HG03457 (cell line): ENCODE measurements at regions not wholly inside any gene's neighbourhood (a gene's known extent, or its start where the extent isn't known, plus 50 kb on each side); places are given as distances from the start of the nearest gene placed in this dataset.

Experiments
- ATAC-seq: cut with Tn5 transposase; IDR thresholded peaks from one replicate; pipeline ENCODE4 v1.9.1; 2021; ENCODE audit warnings: moderate number of reproducible peaks; ENCODE audit not compliant: unreplicated experiment

DNA sequence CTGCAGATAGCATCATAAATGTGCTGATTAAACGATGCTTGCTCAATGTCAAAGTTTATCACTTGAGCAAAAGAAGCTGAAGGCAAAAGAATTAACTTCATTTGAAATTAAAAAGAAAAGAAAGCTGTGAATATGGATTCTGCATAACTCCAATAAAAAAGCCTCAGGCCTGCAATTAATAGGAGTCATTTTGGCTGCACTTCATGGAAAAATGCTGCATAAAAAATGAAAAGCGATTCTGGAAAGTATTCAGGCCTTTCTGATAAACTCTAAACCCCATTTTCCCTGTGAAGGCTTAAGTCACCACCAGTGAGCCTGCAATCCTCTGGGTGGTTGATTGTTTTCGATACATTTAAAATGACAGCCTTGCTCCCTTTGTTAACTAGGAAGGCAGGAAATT is 1793.4 kb downstream of the SUCLG1 start:
- ATAC-seq: no peak

DNA sequence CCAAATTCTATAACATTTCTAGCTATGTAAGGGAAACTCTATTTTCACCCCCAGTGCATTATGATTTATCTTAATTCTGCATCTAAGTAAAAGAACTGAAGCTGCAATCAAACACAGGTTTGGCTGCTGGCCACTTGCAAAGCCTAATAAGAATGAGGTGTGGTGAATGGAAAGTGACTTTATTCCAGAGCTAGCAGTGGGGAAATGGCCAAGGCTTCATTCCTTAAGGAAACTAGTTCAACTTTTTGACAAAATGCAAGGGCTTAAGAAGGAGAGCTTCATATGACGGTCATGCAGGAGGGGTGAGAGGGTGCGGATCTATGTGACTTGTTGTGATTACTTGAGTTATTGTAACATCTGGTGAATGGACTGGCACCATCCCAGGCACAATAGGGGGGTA is 1802.0 kb downstream of the SUCLG1 start:
- ATAC-seq: no peak

DNA sequence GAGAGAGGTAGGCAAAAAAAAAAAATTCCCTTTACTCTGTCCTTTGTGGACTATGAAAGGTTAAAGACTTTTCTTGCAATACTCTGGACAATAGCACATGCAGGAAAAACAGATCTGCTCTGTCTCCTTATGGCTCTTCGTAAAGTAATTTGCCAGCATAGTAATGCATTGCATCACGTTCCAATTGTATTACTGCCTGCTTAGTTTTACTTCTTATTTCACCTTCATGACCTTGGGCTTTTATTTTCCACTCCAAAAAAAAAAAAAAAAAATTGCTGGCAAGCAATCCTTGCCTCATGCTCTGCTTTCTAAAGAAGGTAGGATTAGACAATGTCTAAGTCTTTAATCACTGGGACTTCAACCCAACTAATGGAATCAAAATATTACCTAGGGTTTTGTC is 1802.7 kb downstream of the SUCLG1 start:
- ATAC-seq: no peak

DNA sequence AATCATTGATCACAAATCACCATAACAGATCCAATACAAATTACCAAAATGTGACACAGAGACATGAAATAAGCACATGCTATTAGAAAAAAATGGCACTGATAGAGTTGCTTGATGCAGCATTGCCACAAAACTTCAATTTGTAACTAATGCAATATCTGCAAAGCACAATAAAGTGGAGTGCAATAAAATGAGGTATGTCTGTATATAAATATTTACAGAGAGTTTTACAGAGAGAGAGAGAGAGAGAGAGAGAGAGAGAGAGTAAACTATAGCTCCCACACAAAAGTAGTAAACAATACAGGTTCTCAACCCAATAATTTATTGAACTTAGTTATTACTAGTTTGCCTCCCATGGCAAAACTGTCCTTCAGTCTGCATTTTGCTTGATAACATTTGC is 1807.0 kb downstream of the SUCLG1 start:
- ATAC-seq: no peak

DNA sequence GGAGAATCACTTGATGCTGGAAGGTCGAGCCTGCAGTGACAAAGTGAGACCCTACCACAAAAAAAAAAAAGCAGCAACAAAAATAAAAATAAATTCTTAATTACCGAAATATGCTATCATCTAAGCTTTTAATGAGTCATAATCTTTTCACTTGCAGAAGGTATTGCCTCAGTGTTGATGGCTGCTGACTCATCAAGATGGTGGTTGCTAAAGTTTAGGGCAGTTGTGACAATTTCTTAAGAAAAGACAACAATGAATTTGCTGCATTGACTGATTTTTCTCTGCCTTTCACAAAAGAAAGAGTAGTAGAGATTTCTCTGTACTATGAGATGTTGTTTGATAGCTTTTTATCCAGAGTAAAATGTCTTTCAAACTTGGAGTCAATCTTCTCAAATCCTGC is 1809.0 kb downstream of the SUCLG1 start:
- ATAC-seq: no peak

DNA sequence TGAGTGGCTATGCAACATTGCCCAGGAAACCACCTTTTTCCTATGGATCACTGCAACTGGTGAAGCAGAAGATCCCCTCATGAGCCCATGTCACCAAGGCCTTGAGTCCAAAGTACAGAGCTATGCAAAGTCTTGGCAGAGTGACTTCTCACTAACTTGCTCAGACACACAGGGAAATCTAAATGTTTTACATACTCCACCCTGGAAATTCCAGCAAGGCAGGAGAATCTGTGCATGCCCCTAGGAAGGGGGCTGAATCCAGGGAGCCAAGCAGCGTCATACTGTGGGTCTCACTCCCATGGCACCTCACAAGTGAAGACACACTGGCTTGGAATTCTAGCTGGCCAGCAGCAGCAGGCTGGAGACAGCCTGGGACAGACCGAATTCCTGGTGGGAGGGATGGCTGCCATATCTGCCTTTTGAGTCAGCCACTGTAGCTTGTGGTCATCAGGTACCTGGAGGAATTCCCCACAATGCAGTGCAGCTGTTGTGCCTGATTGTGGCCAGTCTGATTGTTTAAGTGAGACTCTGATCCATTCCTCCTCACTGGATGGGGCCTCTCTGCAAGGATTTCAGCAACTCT is 1817.4 kb downstream of the SUCLG1 start:
- no peak for ATAC-seq

DNA sequence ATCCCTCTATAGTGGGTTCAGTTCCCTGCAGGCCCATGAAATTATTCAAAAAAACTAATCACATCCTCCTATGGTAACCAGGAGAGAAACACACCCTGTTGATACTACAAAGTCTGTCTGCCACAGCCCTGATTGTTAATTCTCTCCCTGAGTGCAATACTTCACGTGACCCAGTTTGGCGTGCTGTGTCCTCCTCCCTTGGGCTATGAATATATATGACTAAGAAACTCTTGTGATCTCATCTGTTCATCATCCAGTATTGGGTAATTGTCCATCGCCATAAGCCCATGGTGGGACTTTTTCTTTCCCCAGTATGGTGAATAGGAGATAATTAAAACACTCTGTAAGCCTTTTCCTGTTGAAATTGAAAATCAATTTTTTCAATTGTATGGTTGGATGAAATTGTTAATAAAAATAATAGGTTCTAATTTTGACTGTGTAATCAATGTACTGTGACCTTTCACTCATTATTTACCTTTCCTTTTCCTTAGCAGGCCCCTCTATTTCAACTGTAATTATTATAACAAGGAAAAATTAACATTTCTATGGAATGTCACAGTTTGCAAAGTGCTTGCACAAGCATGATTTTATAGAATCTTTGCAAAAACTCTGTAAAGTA is 1822.6 kb downstream of the SUCLG1 start:
- ATAC-seq: no peak

DNA sequence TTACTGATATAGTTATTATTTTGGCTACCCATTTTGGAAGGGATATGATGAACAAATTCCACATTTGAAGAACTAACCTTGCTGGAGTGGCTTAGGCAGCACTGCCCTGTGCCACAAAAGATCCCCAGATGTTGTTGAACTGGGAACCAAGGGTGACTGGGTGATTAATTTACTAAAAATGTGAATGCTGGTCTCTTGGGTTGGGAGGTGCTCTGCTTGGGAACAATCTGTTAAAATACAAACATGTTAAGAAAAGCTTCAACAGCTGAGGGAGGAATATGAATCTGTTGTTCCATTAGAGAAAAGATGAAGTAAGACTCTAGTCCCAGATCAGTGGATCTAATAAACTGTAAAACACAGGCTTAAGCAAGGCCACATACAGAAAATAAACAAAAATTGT is 1860.1 kb downstream of the SUCLG1 start:
- ATAC-seq: no peak

DNA sequence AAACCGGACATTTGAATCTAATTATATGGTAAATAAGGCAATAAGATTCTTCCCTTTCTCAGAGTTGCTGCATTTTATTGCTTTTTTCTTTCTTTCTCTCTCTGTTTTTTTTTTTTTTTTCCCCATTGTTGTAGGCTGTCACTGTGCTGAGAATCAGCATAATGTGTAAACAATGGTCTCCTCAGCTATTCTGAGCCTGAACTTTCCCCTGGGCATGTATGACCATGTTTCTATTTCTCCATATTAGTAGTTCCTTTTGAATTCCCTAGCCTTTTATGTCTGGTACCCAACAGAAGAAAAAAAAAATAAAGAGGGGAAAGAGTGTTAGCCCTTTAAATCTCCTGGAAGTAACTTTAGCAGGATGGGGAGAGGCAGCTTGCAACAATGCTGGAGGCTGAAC is 1862.5 kb downstream of the SUCLG1 start:
- no peak for ATAC-seq

DNA sequence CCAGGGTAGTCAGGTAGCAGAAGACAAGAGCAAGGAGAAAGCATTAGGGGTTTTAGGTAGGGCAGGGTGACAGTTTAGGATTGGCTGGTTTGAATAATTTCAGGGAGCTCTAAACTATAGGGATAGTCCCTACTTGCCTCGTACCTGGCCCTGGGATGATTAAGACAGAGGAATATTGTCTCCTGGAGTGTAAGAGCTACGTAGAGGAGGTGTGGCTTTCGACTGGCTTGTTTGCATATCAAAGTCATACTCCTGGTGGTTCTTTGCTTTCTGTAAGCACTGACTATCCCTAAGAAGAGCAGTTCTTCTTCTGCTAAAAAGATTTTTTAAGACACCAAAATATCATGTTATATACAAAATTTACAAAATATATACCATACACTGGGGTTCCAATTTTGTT is 1867.4 kb downstream of the SUCLG1 start:
- no peak for ATAC-seq

DNA sequence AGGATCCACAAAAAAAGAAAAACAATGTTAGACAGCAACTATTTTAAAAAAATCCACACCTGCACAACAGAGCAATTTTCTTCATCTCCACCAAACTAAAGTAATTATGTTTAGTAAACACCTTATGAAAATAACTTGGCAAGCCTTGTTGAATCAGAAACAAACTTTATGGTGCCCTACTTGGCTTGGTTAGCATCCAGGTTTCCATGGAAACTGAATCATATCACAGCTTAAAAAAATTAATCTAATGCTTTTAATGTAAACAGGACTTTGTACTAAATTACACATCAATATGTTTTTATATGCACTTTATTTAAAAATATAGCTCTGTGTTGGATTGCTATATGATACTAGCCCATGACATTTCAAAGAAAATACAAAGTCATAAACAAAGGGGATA is 1882.4 kb downstream of the SUCLG1 start:
- no peak for ATAC-seq

DNA sequence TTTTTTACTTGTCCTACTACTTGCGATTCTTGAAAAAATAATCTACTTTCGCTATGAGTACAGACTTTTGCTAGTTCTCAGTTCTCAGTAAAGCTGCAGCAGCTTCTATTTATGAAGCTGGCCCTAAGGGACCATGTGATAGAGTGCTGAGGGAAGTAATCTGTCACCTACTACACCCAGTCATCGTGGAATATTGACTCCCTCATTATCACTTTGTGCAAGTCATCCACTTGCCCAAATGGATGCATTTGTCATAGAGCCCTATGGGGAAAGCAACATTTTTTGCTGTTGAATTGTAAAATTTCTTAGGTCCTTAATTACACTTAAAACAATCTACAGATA is 1919.8 kb downstream of the SUCLG1 start:
- no peak for ATAC-seq

DNA sequence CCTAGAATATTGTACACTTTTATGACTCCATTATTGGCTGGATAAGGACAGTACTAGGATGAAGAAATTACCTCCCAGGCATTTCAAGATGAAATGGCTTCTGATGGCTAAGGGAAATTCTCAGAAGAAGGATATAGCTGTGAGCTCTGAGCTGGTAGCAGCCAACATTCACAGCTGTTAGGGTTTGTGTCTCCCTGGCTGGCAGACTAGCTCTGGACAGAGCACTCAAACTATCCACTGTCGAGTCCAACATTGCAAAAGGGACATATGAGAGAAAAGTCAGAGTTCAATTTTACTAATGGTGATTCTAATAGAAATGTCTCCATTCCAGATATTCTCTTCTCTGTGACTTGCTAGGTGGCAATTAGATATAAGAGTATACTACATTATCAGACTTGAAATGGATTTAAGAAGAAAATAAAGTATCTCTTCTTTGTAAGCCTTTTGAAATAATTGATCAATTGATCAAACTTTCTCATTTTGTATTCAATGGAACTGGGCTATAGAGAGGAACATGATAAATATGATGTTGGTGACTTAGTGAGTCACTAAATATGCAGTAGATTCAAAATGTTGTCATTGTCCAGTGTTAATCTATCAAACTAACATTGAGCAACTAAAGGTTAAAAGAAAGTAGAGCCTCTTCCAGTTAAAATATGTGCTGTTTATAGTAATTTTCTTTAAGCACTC is 1920.3 kb downstream of the SUCLG1 start:
- no peak for ATAC-seq

DNA sequence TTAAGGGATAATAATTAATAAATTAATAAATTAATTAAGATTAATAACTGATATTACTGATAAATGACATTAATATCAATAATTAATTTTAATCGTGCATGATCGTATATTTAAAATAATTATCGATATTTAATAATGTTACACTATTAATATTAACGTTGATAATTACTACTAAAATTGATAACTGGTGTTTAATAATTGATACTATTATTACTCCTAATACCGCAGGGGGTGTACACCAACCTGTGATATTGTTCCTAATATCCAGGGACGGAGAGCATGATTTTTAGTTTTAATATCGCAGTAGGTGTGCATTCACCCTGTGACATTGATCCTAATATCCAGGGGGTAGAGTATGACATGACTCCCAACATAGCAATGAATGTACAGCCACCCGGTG is 1930.8 kb downstream of the SUCLG1 start:
- no peak for ATAC-seq

DNA sequence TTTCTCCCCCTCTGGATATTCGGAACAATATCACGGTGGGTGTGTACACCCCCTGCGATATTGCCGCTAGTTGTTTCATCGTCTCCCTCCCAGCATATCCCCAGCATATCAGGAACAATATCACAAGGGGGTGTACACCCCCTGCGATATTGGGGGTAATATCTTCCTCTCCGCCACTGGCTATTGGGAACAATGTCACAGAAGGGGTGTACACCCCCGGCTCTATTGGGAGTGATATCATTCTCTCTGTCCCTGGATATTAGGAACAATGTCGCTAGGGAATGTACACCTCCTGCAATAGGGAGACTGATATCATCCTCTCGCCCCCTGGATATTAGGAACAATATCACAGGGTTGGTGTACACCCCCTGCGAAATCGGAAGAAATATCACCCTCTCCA is 1932.0 kb downstream of the SUCLG1 start:
- ATAC-seq: no peak

DNA sequence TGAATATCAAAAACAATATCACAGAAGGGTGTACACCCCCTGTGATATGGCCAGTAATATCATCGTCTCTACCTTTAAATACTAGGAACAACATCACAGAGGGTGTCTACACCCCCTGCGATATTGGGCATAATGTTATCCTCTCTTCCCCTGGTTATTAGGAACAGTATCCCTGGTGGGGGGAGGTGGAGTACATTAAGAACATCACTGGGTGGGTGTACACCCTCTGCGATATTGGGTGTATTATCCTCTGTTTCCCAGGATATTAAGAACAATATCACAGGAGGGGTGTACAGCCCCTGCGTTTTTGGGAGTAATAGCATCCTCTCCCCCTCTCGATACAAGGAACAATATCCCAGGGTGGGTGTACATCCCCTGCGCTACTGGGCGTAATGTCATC is 1932.8 kb downstream of the SUCLG1 start:
- ATAC-seq: no peak

DNA sequence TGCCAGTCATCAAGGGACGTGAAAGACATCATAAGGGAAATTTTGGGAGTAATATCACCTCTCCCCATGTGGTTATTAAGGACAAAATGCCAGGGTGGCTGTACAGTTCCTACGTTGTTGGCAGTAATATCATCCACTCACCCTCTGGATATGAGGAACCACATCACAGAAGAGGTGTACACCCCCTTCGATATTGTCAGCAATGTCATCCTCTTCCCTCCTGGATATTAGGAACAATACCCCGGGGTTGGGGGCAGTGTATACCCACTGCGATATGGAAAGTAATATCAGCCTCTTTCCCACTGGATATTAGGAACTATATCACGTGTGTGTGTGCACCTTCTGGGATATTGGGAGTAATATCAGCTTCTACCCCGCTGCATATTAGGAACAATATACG is 1933.3 kb downstream of the SUCLG1 start:
- no peak for ATAC-seq

DNA sequence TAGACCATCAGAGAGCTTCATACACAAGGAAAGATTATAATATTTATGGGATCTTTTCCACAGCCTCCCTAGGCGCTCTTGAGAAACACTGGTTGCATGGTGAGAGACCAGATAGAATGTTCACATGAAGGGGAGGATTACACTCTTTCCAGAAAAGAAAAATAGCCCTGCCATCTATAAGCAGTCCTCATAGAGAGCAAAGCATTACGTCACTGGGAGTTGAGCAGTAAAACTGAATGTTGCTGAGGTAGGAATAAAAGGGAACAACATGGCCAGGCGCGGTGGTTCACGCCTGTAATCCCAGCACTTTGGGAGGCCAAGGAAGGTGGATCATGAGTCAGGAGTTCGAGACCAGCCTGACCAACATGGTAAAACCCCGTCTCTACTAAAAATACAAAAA is 1934.3 kb downstream of the SUCLG1 start:
- no peak for ATAC-seq

DNA sequence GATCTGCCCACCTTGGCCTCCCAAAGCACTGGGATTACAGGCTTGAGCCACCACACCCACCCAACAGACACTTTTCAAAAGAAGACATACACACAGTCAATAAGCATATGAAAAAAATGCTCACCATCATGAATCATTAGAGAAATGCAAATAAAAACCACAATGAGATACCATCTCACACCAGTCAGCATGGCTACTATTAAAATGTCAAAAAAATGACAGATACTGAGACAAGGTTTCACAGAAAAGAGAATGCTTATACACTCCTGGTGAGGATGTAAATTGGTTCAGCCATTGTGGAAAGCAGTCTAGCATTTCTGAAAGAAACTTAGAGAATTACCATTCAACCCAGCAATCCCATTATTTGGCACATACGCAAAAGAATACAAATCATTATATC is 1947.2 kb downstream of the SUCLG1 start:
- no peak for ATAC-seq

DNA sequence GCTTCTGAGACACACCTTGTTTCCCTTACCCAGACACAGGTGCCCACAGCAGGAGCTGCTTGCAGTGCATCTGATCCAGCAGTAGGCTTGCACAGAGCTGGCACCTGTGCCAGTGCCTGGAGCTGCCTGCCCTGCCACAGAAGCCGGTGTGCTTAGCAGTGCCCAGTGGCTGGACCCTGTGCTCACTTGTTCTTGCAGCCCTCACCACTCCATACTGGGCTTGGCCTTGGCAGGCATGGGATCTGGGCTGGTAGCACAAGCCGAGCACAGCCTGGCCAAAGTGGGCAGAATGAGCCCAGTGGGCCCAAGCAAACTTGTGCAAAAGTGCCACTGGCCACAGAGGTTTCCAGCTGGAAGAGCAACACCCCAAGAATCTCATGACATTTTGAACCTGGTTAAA is 1950.4 kb downstream of the SUCLG1 start:
- ATAC-seq: no peak

DNA sequence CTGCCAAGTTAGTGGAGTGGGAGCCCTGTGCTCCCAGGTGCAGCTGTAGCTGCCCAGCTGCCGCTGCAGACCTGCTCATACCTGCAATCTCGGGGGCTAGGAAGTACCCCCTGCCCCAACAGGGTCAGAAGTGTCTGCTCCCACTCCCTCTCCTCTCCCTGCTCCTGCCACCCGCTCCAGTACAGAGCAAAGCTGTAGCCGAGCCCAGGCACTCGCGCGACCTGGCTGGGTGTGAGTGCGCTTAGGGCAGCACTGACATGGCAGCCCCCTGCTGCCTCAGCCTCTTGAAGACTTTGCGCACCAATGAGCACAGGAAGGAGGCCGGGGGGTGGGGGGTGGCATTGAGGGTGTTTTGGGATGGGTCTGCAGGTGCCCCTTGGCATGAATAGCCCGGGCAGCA is 1951.4 kb downstream of the SUCLG1 start:
- ATAC-seq: no peak

DNA sequence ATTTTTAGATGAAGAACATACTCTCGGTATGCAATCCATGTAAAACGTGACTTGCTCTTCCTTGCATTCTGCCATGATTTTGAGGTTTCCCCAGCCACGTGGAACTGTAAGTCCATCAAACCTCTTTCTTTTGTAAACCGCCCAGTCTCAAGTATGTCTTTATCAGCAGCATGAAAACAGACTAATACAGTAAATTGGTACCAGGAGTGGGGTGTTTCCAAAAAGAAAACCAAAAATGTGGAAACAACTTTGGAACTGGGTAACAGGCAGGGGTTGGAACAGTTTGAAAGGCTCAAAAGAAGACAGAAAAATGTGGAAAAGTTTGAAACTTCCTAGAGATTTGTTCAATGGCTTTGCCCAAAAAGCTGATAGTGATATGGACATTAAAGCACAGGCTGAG is 1957.9 kb downstream of the SUCLG1 start:
- ATAC-seq: no peak
